Coronary artery (tissue), 2 donors: ENCODE measurements at regions not wholly inside any gene's neighbourhood (a gene's known extent, or its start where the extent isn't known, plus 50 kb on each side); places are given as distances from the start of the nearest gene placed in this dataset.
"Not testable (repeated sequence)": the region's sequence is repeated elsewhere in the genome, so short reads cannot be mapped to it uniquely, and the experiment has no call there.

Experiments used
- DNase-seq: peaks from one replicate; pipeline ENCODE4 v3.0.0-alpha.2; 2017; ENCODE audit warnings: low spot score
- H3K27ac ChIP-seq, 2 donors: fragments of 200-600 bp; sonication (generic); one replicate each; pipeline ENCODE4 v1.5.1; 2016 to 2019
- H3K4me3 ChIP-seq: fragments of 200-600 bp; sonication (generic); 2 replicates; pipeline ENCODE4 v1.5.1; 2016; ENCODE audit warnings: mild to moderate bottlenecking, moderate library complexity
- CTCF ChIP-seq: fragments of 200-600 bp; sonication (generic); IDR thresholded peaks from one replicate; pipeline ENCODE4 v1.5.1; 2019; ENCODE audit warnings: antibody characterized with exemption

GRCh38 chr20:50357783-50358161 is 152.4 kb upstream of the PTPN1 start:
- TF ChIP-seq CTCF = no peak
- H3K27ac ChIP-seq = no peak overlapping the region
- no peak for DNase-seq
- H3K4me3 ChIP-seq = no peak overlapping the region

- no peak for DNase-seq
- Histone ChIP-seq H3K4me3 (no peak overlapping the region), H3K27ac (no peak overlapping the region)
- no peak for TF ChIP-seq CTCF
These were observed 152.0 kb upstream of the PTPN1 start for GRCh38 chr20:50358166-50358565.

GRCh38 chr20:50358971-50359370 is 151.2 kb upstream of the PTPN1 start:
- no peak for TF ChIP-seq CTCF
- no peak for DNase-seq
- H3K27ac ChIP-seq = no peak overlapping the region
- H3K4me3 ChIP-seq = no peak overlapping the region

GRCh38 chr20:50359607-50360217 is 150.5 kb upstream of the PTPN1 start:
- Histone ChIP-seq H3K27ac (no peak overlapping the region), H3K4me3 (no peak overlapping the region)
- no peak for DNase-seq
- no peak for TF ChIP-seq CTCF

- TF ChIP-seq CTCF = no peak
- Histone ChIP-seq H3K4me3 (no peak overlapping the region), H3K27ac (no peak overlapping the region)
- DNase-seq = no peak
These were observed 149.9 kb upstream of the PTPN1 start for GRCh38 chr20:50360218-50360672.

GRCh38 chr20:50360921-50361320 is 149.3 kb upstream of the PTPN1 start:
- Histone ChIP-seq H3K4me3 (no peak overlapping the region), H3K27ac (no peak overlapping the region)
- no peak for TF ChIP-seq CTCF
- no peak for DNase-seq

GRCh38 chr20:50362177-50362576 is 148.0 kb upstream of the PTPN1 start:
- H3K4me3 ChIP-seq, DNase-seq, H3K27ac ChIP-seq: not testable (repeated sequence)
